ENCODE measurements at regions not wholly inside any gene's neighbourhood (a gene's known extent, or its start where the extent isn't known, plus 50 kb on each side); places are given as distances from the start of the nearest gene placed in this dataset.

DNA sequence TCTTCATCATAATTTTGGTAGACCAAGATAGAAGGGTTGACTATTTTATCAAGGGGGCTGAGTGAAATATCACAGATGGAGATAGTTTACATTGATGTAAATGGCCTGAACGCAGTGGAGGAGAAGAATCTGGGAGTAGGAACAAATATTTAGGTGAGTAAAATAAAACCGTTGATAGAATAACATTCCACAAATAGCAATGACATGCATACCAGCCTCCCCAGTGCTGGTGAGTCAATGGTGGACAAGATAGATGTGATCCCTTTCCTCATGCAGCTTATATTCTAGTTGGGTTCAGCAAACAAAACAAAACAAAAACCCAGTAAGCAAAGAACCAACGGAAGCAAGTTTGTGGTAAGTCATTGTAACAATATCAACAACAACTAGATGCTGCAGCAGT is 385.2 kb downstream of the FAM170A start:
- TF ChIP-seq, protein P1, sequence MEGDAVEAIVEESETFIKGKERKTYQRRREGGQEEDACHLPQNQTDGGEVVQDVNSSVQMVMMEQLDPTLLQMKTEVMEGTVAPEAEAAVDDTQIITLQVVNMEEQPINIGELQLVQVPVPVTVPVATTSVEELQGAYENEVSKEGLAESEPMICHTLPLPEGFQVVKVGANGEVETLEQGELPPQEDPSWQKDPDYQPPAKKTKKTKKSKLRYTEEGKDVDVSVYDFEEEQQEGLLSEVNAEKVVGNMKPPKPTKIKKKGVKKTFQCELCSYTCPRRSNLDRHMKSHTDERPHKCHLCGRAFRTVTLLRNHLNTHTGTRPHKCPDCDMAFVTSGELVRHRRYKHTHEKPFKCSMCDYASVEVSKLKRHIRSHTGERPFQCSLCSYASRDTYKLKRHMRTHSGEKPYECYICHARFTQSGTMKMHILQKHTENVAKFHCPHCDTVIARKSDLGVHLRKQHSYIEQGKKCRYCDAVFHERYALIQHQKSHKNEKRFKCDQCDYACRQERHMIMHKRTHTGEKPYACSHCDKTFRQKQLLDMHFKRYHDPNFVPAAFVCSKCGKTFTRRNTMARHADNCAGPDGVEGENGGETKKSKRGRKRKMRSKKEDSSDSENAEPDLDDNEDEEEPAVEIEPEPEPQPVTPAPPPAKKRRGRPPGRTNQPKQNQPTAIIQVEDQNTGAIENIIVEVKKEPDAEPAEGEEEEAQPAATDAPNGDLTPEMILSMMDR (IDR thresholded peaks at IDR 0.05) = no peak
- TF ChIP-seq POLR2A (IDR thresholded peaks at IDR 0.05) = no peak
